ENCODE measurements at regions not wholly inside any gene's neighbourhood (a gene's known extent, or its start where the extent isn't known, plus 50 kb on each side); places are given as distances from the start of the nearest gene placed in this dataset.

GRCh38 chr3:165389653-165390052 lies 193.5 kb upstream of the SLITRK3 start:
- RAD21 ChIA-PET (ENCODE audit: unreplicated experiment): no interaction called here
- 1% methylated on average over 5 of the region's 5 CpGs for WGBS (ENCODE audit: insufficient coverage, insufficient replicate concordance, low lambda C conversion rate, missing lambda C conversion rate)
- H3K27me3 ChIP-seq (replicated peaks in 1 of 2; ENCODE audit: control insufficient read depth in 2 of 2, insufficient read depth in 2 of 2, low read length in 1 of 2): no peaks in the 10 kb centered on the region
- no peaks in the 10 kb centered on the region for H3K4me1 ChIP-seq (ENCODE audit: control insufficient read depth, insufficient read depth, low read length)
- SMC1A ChIA-PET (ENCODE audit: uncharacterized antibody, unreplicated experiment): interaction anchor here (0.7 kb wide), 1 partner anchor 79 kb away, joined by 3 read pairs; no protein-coding TSS in a partner anchor
- no peaks in the 10 kb centered on the region for H4K20me1 ChIP-seq (ENCODE audit: control insufficient read depth, insufficient read depth)
- H3K9ac ChIP-seq (ENCODE audit: control insufficient read depth, insufficient read depth, low read length): no peak overlapping the region
- in situ Hi-C loops (cut with MboI): no loop called here
- H3K79me2 ChIP-seq (ENCODE audit: control insufficient read depth, insufficient read depth, low read length): no peaks in the 10 kb centered on the region
- no peak overlapping the region for H3K27ac ChIP-seq (ENCODE audit: control insufficient read depth, insufficient read depth)
- H3K4me3 ChIP-seq: no peak overlapping the region
- FAIRE-seq: no peak
- DNase-seq (ENCODE audit: low read depth, low spot score): no peak
- no peak for ATAC-seq
- intact Hi-C loops (cut with micrococcal nuclease; ENCODE audit: unreplicated experiment): no loop called here
- H3K4me2 ChIP-seq (ENCODE audit: control insufficient read depth, insufficient read depth): no peak overlapping the region
- POLR2A ChIA-PET: no interaction called here
- BruUV-seq (replicated peaks): no TSS peak
- no peaks in the 10 kb centered on the region for H3K36me3 ChIP-seq (ENCODE audit: control insufficient read depth in 2 of 2, insufficient read depth in 2 of 2, low read length in 1 of 2)
- CTCF ChIA-PET: interaction anchor here (1.0 kb wide), 1 partner anchor 623 kb away, joined by 3 read pairs; no protein-coding TSS in a partner anchor
- no peak overlapping the region for H2AFZ ChIP-seq (ENCODE audit: control insufficient read depth, low read depth, low read length)
- H3K9me3 ChIP-seq (replicated peaks; ENCODE audit: control insufficient read depth, insufficient read depth, low read length): no peaks in the 10 kb centered on the region
- TF ChIP-seq PAX5 (IDR thresholded peaks at IDR 0.05; ENCODE audit: borderline replicate concordance, low read depth, low read length): no peak
- no peak for TF ChIP-seq TCF7 (IDR thresholded peaks at IDR 0.05; ENCODE audit: borderline replicate concordance)
- TF ChIP-seq CEBPZ (IDR thresholded peaks at IDR 0.05; ENCODE audit: low read depth, low read length): no peak
- TF ChIP-seq RUNX3 (IDR thresholded peaks at IDR 0.05; ENCODE audit: low read length): no peak
- no peak for TF ChIP-seq CEBPB (IDR thresholded peaks at IDR 0.05; ENCODE audit: borderline replicate concordance in 1 of 2, low read depth in 2 of 2, low read length in 2 of 2)
- TF ChIP-seq NFYA (IDR thresholded peaks at IDR 0.05; ENCODE audit: borderline replicate concordance, low read depth, low read length): no peak
- TF ChIP-seq TBL1XR1 (IDR thresholded peaks at IDR 0.05; ENCODE audit: low read depth, low read length): no peak
- TF ChIP-seq ZNF207 (IDR thresholded peaks at IDR 0.05; ENCODE audit: borderline replicate concordance): no peak
- no peak for TF ChIP-seq NRF1 (conservative IDR thresholded peaks at IDR 0.05; ENCODE audit: low read depth, low read length)
- no peak for TF ChIP-seq HDGF (IDR thresholded peaks at IDR 0.05)
- no peak for TF ChIP-seq ZNF687 (IDR thresholded peaks at IDR 0.05)
- no peak for TF ChIP-seq PML (IDR thresholded peaks at IDR 0.05; ENCODE audit: low read length)
- no peak for TF ChIP-seq POU2F2 (IDR thresholded peaks at IDR 0.05; ENCODE audit: borderline replicate concordance, low read depth, low read length)
- no peak for TF ChIP-seq YY1 (IDR thresholded peaks at IDR 0.05; ENCODE audit: low read depth, low read length)
- no peak for TF ChIP-seq CTCF (IDR thresholded peaks at IDR 0.05 in 2 of 3, conservative IDR thresholded peaks at IDR 0.05 in 1 of 3; ENCODE audit: control insufficient read depth in 2 of 3, extremely low read depth in 1 of 3, insufficient read depth in 1 of 3, low read depth in 3 of 3, low read length in 3 of 3)
- no peak for TF ChIP-seq ATF7 (IDR thresholded peaks at IDR 0.05; ENCODE audit: low read depth)
- no peak for TF ChIP-seq ETV6 (conservative IDR thresholded peaks at IDR 0.05 in 1 of 2, IDR thresholded peaks at IDR 0.05 in 1 of 2; ENCODE audit: borderline replicate concordance in 1 of 2, low read depth in 1 of 2)

Measured in GM12878 (cell line).